H1 (cell line): ENCODE measurements at regions not wholly inside any gene's neighbourhood (a gene's known extent, or its start where the extent isn't known, plus 50 kb on each side); places are given as distances from the start of the nearest gene placed in this dataset.

Experiments
- CTCF ChIA-PET: fragments of 300-600 bp; sonication (Branson Sonifier 250); formaldehyde crosslinking; loops from one replicate; lab custom pipeline; 2021; ENCODE audit not compliant: partially characterized antibody; lab: Charles Lee
- POLR2A ChIA-PET: fragments of 300-600 bp; sonication (Branson Sonifier 250); formaldehyde crosslinking; loops from one replicate; lab custom pipeline; 2021; ENCODE audit warnings: inconsistent platforms; ENCODE audit not compliant: partially characterized antibody; lab: Charles Lee
- DNase-seq, 2 experiments: peaks; one replicate each; pipeline versions ENCODE4 v3.0.0 to v3.0.0-alpha.2; 2010 to 2022; ENCODE audit warnings: low spot score in 2 of 2, low read depth in 1 of 2, mixed read lengths in 1 of 2
- FAIRE-seq: peaks from 2 replicates; lab custom pipeline; 2011; peaks lifted over from hg19 to GRCh38; lab: Jason Lieb, UNC
- H2AFZ ChIP-seq: 2 replicates; pipeline ENCODE4 v1.8.1; 2012; ENCODE audit warnings: low read length, inconsistent platforms
- H2AK5ac ChIP-seq: 2 replicates; pipeline ENCODE4 v1.6.1; 2013; ENCODE audit warnings: low read depth, low read length
- H2BK120ac ChIP-seq: replicated peaks from 2 replicates; pipeline ENCODE3; 2013; ENCODE audit warnings: low read depth, low read length, inconsistent platforms
- H2BK12ac ChIP-seq: 2 replicates; pipeline ENCODE4 v1.6.1; 2013; ENCODE audit warnings: low read depth, low read length
- H2BK15ac ChIP-seq: 2 replicates; pipeline ENCODE4 v1.6.1; 2013; ENCODE audit warnings: low read length
- H2BK20ac ChIP-seq: 2 replicates; pipeline ENCODE4 v1.6.1; 2013; ENCODE audit warnings: low read length
- H2BK5ac ChIP-seq: 2 replicates; pipeline ENCODE4 v1.6.1; 2013; ENCODE audit warnings: low read depth, low read length
- H3K14ac ChIP-seq: 2 replicates; pipeline ENCODE4 v1.6.1; 2013; ENCODE audit warnings: inconsistent platforms; ENCODE audit not compliant: insufficient read length
- H3K18ac ChIP-seq: 2 replicates; pipeline ENCODE4 v1.6.1; 2013; ENCODE audit warnings: low read length; ENCODE audit errors: extremely low read depth
- H3K23ac ChIP-seq: 2 replicates; pipeline ENCODE4 v1.6.1; 2013; ENCODE audit warnings: inconsistent platforms; ENCODE audit not compliant: insufficient read length
- H3K23me2 ChIP-seq: 2 replicates; pipeline ENCODE4 v1.6.1; 2013; ENCODE audit warnings: low read depth, low read length
- H3K27ac ChIP-seq: 2 replicates; pipeline ENCODE4 v1.6.1; 2011; ENCODE audit warnings: low read depth, low read length, inconsistent platforms
- H3K27me3 ChIP-seq, 4 experiments: replicated peaks in 1 of 4; 1 replicate in 1 of 4; 2 replicates in 3 of 4; pipeline versions ENCODE4 v1.6.1 to v1.8.1; 2011 to 2013; ENCODE audit warnings: low read length in 3 of 4, mild to moderate bottlenecking in 3 of 4, inconsistent platforms in 2 of 4, mixed read lengths in 2 of 4, moderate library complexity in 1 of 4; ENCODE audit not compliant: control insufficient read depth in 3 of 4, insufficient read depth in 3 of 4; ENCODE audit errors: extremely low read depth in 1 of 4
- H3K36me3 ChIP-seq, 4 experiments: 2 replicates each; pipeline versions ENCODE4 v1.6.1 to v1.8.1; 2011 to 2013; ENCODE audit warnings: mild to moderate bottlenecking in 4 of 4, low read length in 3 of 4, moderate library complexity in 2 of 4, control low read depth in 1 of 4, inconsistent platforms in 1 of 4; ENCODE audit not compliant: insufficient read depth in 4 of 4, control insufficient read depth in 2 of 4
- H3K4ac ChIP-seq: replicated peaks from 2 replicates; pipeline ENCODE3; 2013; ENCODE audit warnings: low read length, low read depth, mixed read lengths, inconsistent platforms; ENCODE audit not compliant: insufficient read length
- H3K4me1 ChIP-seq, 4 experiments: replicated peaks in 1 of 4; 1 replicate in 1 of 4; 2 replicates in 3 of 4; pipeline versions ENCODE4 v1.6.1 to v1.8.1; 2011 to 2013; ENCODE audit warnings: low read length in 3 of 4, inconsistent platforms in 2 of 4, mixed read lengths in 1 of 4; ENCODE audit not compliant: insufficient read depth in 4 of 4, control insufficient read depth in 3 of 4
- H3K4me2 ChIP-seq, 2 experiments: 2 replicates each; pipeline versions ENCODE4 v1.6.1 to v1.8.1; 2011 to 2013; ENCODE audit warnings: low read depth in 2 of 2, low read length in 2 of 2, control low read depth in 1 of 2, inconsistent platforms in 1 of 2, mild to moderate bottlenecking in 1 of 2; ENCODE audit not compliant: insufficient read depth in 1 of 2
- H3K4me3 ChIP-seq, 4 experiments: fragments of 200-600, 300-600 bp in 1 of 4; sonication (generic), shearing (Covaris generic), sonication (Bioruptor Twin) in 1 of 4; 2 replicates each; pipeline versions ENCODE4 v1.5.1 to v1.8.1; 2011 to 2016; ENCODE audit warnings: low read length in 4 of 4, low read depth in 3 of 4, control low read depth in 2 of 4, inconsistent platforms in 2 of 4, mild to moderate bottlenecking in 2 of 4, mixed read lengths in 1 of 4, moderate library complexity in 1 of 4; ENCODE audit not compliant: insufficient read depth in 2 of 4; ENCODE audit errors: extremely low read depth in 1 of 4
- H3K56ac ChIP-seq: replicated peaks from 2 replicates; pipeline ENCODE3; 2013; ENCODE audit warnings: low read depth, mild to moderate bottlenecking, mixed read lengths, low read length, inconsistent platforms; ENCODE audit not compliant: insufficient read length
- H3K79me1 ChIP-seq: 2 replicates; pipeline ENCODE4 v1.6.1; 2013; ENCODE audit warnings: low read depth, low read length, control low read depth
- H3K79me2 ChIP-seq, 2 experiments: 2 replicates each; pipeline versions ENCODE4 v1.6.1 to v1.8.1; 2012 to 2013; ENCODE audit warnings: low read length in 2 of 2, mild to moderate bottlenecking in 2 of 2, inconsistent platforms in 1 of 2; ENCODE audit not compliant: insufficient read depth in 2 of 2, control insufficient read depth in 1 of 2
- H3K9ac ChIP-seq, 4 experiments: replicated peaks in 1 of 4; 1 replicate in 1 of 4; 2 replicates in 3 of 4; pipeline versions ENCODE4 v1.6.1 to v1.8.1; 2011 to 2013; ENCODE audit warnings: low read depth in 3 of 4, low read length in 3 of 4, control low read depth in 2 of 4, mild to moderate bottlenecking in 2 of 4, moderate library complexity in 2 of 4, inconsistent platforms in 1 of 4; ENCODE audit errors: extremely low read depth in 1 of 4
- H3K9me3 ChIP-seq, 2 experiments: 2 replicates each; pipeline versions ENCODE4 v1.6.1 to v1.8.1; 2012 to 2013; ENCODE audit warnings: mild to moderate bottlenecking in 2 of 2, moderate library complexity in 2 of 2, control low read depth in 1 of 2, inconsistent platforms in 1 of 2, low read depth in 1 of 2, low read length in 1 of 2, mixed read lengths in 1 of 2; ENCODE audit not compliant: insufficient read depth in 2 of 2
- H4K20me1 ChIP-seq, 2 experiments: replicated peaks in 1 of 2; 2 replicates each; pipeline versions ENCODE3 to v1.8.1; 2011 to 2013; ENCODE audit warnings: inconsistent platforms in 2 of 2, low read length in 2 of 2, mild to moderate bottlenecking in 1 of 2; ENCODE audit not compliant: insufficient read depth in 2 of 2, control insufficient read depth in 1 of 2
- H4K5ac ChIP-seq: 2 replicates; pipeline ENCODE4 v1.6.1; 2013; ENCODE audit warnings: low read length, low read depth, mixed read lengths, inconsistent platforms; ENCODE audit not compliant: insufficient read length
- H4K8ac ChIP-seq: 2 replicates; pipeline ENCODE4 v1.8.0; 2013; ENCODE audit warnings: mild to moderate bottlenecking, moderate library complexity, low read length, inconsistent platforms; ENCODE audit not compliant: insufficient read depth; ENCODE audit errors: extremely low read depth
- H4K91ac ChIP-seq: replicated peaks from 2 replicates; pipeline ENCODE3; 2013; ENCODE audit warnings: low read length, mixed read lengths, inconsistent platforms; ENCODE audit not compliant: insufficient read length
- EZH2 ChIP-seq: fragments of 200-600 bp; sonication (generic); IDR thresholded peaks from 2 replicates; pipeline ENCODE4 v1.7.1; 2012; ENCODE audit warnings: low read depth, mild to moderate bottlenecking, moderate library complexity, low read length, inconsistent platforms; ENCODE audit not compliant: severe bottlenecking
- FOSL1 ChIP-seq: IDR thresholded peaks from 2 replicates; pipeline ENCODE4 v1.6.1; 2011; ENCODE audit warnings: mild to moderate bottlenecking, low read depth, low read length, moderate library complexity; ENCODE audit not compliant: insufficient read depth
- KDM1A ChIP-seq: fragments of 200-600, 300-600 bp; sonication (generic); IDR thresholded peaks from 2 replicates; pipeline ENCODE4 v1.7.1; 2016; ENCODE audit warnings: mild to moderate bottlenecking, low read length, borderline replicate concordance
- MAFK ChIP-seq: IDR thresholded peaks from 2 replicates; pipeline ENCODE4 v1.6.1; 2012; ENCODE audit warnings: low read depth, mild to moderate bottlenecking, improper control_type of control experiment, low read length
- SUZ12 ChIP-seq: fragments of 200-600 bp; sonication (generic); IDR thresholded peaks from 2 replicates; pipeline ENCODE4 v1.6.1; 2012; ENCODE audit warnings: mild to moderate bottlenecking, inconsistent platforms, low read length, moderate library complexity, mixed read lengths
- USF2 ChIP-seq: IDR thresholded peaks from 2 replicates; pipeline ENCODE4 v1.6.1; 2011; ENCODE audit warnings: low read length, improper control_type of control experiment
- YY1 ChIP-seq: IDR thresholded peaks from 2 replicates; pipeline ENCODE4 v1.6.1; 2011; ENCODE audit warnings: low read depth, mild to moderate bottlenecking, low read length

DNA sequence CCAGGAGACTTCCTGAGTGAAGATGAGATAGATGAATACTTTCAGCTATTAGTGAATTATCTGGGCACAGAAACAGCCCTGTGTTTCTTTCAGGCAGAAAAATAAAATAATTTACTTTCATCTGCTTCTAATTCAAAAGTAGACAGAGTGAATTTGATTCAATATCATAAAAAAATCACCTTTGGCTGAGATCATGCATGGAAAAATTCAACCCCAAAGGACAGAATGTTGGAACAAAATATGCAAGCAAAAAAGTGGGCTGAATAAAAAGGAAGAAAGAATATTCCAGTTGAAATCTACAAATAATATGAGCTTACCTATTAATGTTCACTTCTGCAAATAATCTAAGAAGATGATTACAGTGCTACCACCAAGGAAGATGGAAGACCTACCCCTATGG lies 546.9 kb downstream of the TFAP2B start:
- no peak for TF ChIP-seq KDM1A
- TF ChIP-seq FOSL1, result no peak
- TF ChIP-seq EZH2, result no peak
- TF ChIP-seq YY1, result no peak
- no peak for TF ChIP-seq USF2
- no peak for TF ChIP-seq SUZ12
- no peak for TF ChIP-seq MAFK
- H3K27me3 ChIP-seq, result no peaks in the 10 kb centered on the region
- ChIA-PET POLR2A (no interaction called here), CTCF (interaction anchor here (1.4 to 2.4 kb wide), 3 partner anchors 10 to 19 kb away, joined by 3 to 10 read pairs (median 7); no protein-coding TSS in a partner anchor)
- H2BK20ac ChIP-seq, result no peak overlapping the region
- H2AFZ ChIP-seq, result no peak overlapping the region
- H4K20me1 ChIP-seq, result no peaks in the 10 kb centered on the region
- H3K23me2 ChIP-seq, result no peaks in the 10 kb centered on the region
- no peak overlapping the region for H2AK5ac ChIP-seq
- H3K18ac ChIP-seq, result no peak overlapping the region
- H3K27ac ChIP-seq, result no peak overlapping the region
- H3K79me1 ChIP-seq, result no peaks in the 10 kb centered on the region
- H2BK15ac ChIP-seq, result no peak overlapping the region
- no peak for DNase-seq
- no peak overlapping the region for H4K8ac ChIP-seq
- H3K23ac ChIP-seq, result no peak overlapping the region
- no peak overlapping the region for H2BK120ac ChIP-seq
- H3K4me1 ChIP-seq, result no peaks in the 10 kb centered on the region
- H3K4me3 ChIP-seq, result no peak overlapping the region
- no peaks in the 10 kb centered on the region for H3K79me2 ChIP-seq
- H2BK12ac ChIP-seq, result no peak overlapping the region
- no peak overlapping the region for H2BK5ac ChIP-seq
- no peak overlapping the region for H3K9ac ChIP-seq
- H3K36me3 ChIP-seq, result no peaks in the 10 kb centered on the region
- no peaks in the 10 kb centered on the region for H3K9me3 ChIP-seq
- no peak overlapping the region for H3K4me2 ChIP-seq
- H3K4ac ChIP-seq, result no peak overlapping the region
- FAIRE-seq, result no peak
- no peak overlapping the region for H4K5ac ChIP-seq
- no peak overlapping the region for H4K91ac ChIP-seq
- no peak overlapping the region for H3K14ac ChIP-seq
- no peak overlapping the region for H3K56ac ChIP-seq
